Caco-2 (cell line): ENCODE measurements at regions not wholly inside any gene's neighbourhood (a gene's known extent, or its start where the extent isn't known, plus 50 kb on each side); places are given as distances from the start of the nearest gene placed in this dataset.

Experiments used
- BruUV-seq: library from RNA; stranded (reverse); fragments of 400-500 nt; replicated peaks from 2 replicates; lab custom pipeline; 2021; lab: Mats Ljungman, UMichigan
- CTCF ChIA-PET: fragments of 300-600 bp; sonication (Branson Sonifier 250); formaldehyde crosslinking; loops from one replicate; lab custom pipeline; 2022; ENCODE audit warnings: antibody characterized with exemption; lab: Charles Lee
- POLR2A ChIA-PET: fragments of 300-600 bp; sonication (Branson Sonifier 250); formaldehyde crosslinking; loops from one replicate; lab custom pipeline; 2022; ENCODE audit warnings: antibody characterized with exemption; lab: Charles Lee
- DNase-seq, 2 experiments: peaks; one replicate each; pipeline versions ENCODE4 v3.0.0 to v3.0.0-alpha.2; 2020 to 2022
- H3K27me3 ChIP-seq: replicated peaks from 2 replicates; pipeline ENCODE4 v1.6.0; 2011; ENCODE audit warnings: low read length; ENCODE audit not compliant: control insufficient read depth, insufficient read depth
- H3K36me3 ChIP-seq: 2 replicates; pipeline ENCODE4 v1.5.1; 2011; ENCODE audit warnings: low read length; ENCODE audit not compliant: control insufficient read depth, insufficient read depth
- H3K4me1 ChIP-seq: fragments of 250-450 bp; sonication (Bioruptor Pico); 2 replicates; pipeline ENCODE4 v1.5.1; 2020; ENCODE audit warnings: mild to moderate bottlenecking
- H3K4me3 ChIP-seq: 2 replicates; pipeline ENCODE4 v1.5.1; 2011; ENCODE audit warnings: low read depth, mild to moderate bottlenecking, control low read depth, low read length
- H3K9me3 ChIP-seq: fragments of 250-450 bp; sonication (Bioruptor Pico); 2 replicates; pipeline ENCODE4 v1.5.1; 2020; ENCODE audit warnings: mild to moderate bottlenecking, moderate library complexity
- H3K27ac Mint-ChIP-seq: one replicate; pipeline ENCODE4 v1.8.0; 2022; ENCODE audit warnings: mixed read lengths; ENCODE audit not compliant: unreplicated experiment
- H3K27me3 Mint-ChIP-seq: one replicate; pipeline ENCODE4 v1.8.0; 2022; ENCODE audit warnings: mixed read lengths; ENCODE audit not compliant: insufficient read depth, unreplicated experiment
- H3K36me3 Mint-ChIP-seq: one replicate; pipeline ENCODE4 v1.8.0; 2022; ENCODE audit warnings: mild to moderate bottlenecking, mixed read lengths; ENCODE audit not compliant: insufficient read depth, unreplicated experiment
- H3K4me1 Mint-ChIP-seq: one replicate; pipeline ENCODE4 v1.8.0; 2022; ENCODE audit warnings: low read depth, mixed read lengths; ENCODE audit not compliant: unreplicated experiment
- H3K4me3 Mint-ChIP-seq: one replicate; pipeline ENCODE4 v1.8.0; 2022; ENCODE audit warnings: mild to moderate bottlenecking, moderate library complexity, mixed read lengths; ENCODE audit not compliant: unreplicated experiment
- H3K9me3 Mint-ChIP-seq: one replicate; pipeline ENCODE4 v1.8.0; 2022; ENCODE audit warnings: mixed read lengths; ENCODE audit not compliant: unreplicated experiment
- CTCF ChIP-seq, 2 experiments: fragments of 200-600 bp in 1 of 2; IDR thresholded peaks; 1 replicate in 1 of 2; 2 replicates in 1 of 2; pipeline versions ENCODE4 v1.5.1 to v1.8.0; 2011 to 2022; ENCODE audit warnings: antibody characterized with exemption in 1 of 2, control low read depth in 1 of 2, inconsistent platforms in 1 of 2, low read depth in 1 of 2, low read length in 1 of 2, mild to moderate bottlenecking in 1 of 2, moderate library complexity in 1 of 2; ENCODE audit not compliant: insufficient read depth in 1 of 2, severe bottlenecking in 1 of 2, unreplicated experiment in 1 of 2
- intact Hi-C: fragments of 100-400 bp; cut with micrococcal nuclease; formaldehyde crosslinking; loops from one replicate; pipeline ENCODE4 v1.10.0; 2022; ENCODE audit not compliant: unreplicated experiment

- H3K36me3 ChIP-seq: no peaks in the 10 kb centered on the region
- CTCF ChIA-PET: no interaction called here
- no peak for TF ChIP-seq CTCF (IDR thresholded peaks at IDR 0.05; ENCODE audit: insufficient read depth in 1 of 2, low read depth in 1 of 2, low read length in 1 of 2, severe bottlenecking in 1 of 2, unreplicated experiment in 1 of 2)
- Mint-ChIP-seq H3K36me3 (no peaks in the 10 kb centered on the region), H3K9me3 (peaks cover 6% of the 10 kb centered on the region), H3K27ac (no peak overlapping the region), H3K4me3 (no peak overlapping the region), H3K27me3 (no peaks in the 10 kb centered on the region), H3K4me1 (no peaks in the 10 kb centered on the region)
- H3K9me3 ChIP-seq: no peaks in the 10 kb centered on the region
- POLR2A ChIA-PET: no interaction called here
- intact Hi-C loops: no loop called here
- no TSS peak for BruUV-seq
- no peaks in the 10 kb centered on the region for H3K4me1 ChIP-seq
- no peak overlapping the region for H3K4me3 ChIP-seq
- no peak for DNase-seq
- H3K27me3 ChIP-seq: no peaks in the 10 kb centered on the region
These were observed 1128.4 kb downstream of the ADGRL3 start for GRCh38 chr4:62328526-62328925.

DNA sequence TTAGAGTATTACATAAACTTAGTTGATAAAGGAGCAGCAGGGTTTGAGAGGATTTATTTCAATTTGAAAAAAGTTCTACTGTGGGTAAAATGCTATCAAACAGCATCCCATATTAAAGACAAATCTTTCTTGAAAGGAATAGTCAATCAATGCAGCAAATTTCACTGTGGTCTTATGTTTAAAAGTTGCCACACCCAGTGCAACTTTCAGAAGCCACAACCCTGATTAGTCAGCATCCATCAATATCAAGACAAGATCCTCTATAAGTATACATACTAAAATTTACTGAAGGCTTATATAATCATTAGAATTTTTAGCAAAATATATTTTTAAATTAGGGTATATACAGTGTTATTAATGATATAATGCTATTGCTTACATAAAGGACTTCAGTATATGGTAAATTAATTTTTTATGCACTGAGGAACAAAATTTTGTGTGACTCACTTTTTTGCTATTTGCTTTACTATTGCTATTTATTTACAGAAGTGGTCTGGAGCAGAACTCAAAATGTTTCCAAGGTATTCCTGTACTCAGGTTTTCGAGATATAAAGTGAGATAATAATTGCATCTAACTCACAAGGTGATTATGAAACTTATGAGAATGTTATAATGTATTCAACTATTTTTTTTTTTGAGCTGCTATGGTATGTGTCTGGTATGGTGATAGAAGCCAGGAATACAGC is 1127.6 kb downstream of the ADGRL3 start:
- no peak for DNase-seq
- intact Hi-C loops: no loop called here
- Mint-ChIP-seq H3K9me3 (peaks cover 6% of the 10 kb centered on the region), H3K36me3 (no peaks in the 10 kb centered on the region), H3K27me3 (no peaks in the 10 kb centered on the region), H3K4me3 (no peak overlapping the region), H3K27ac (no peak overlapping the region), H3K4me1 (no peaks in the 10 kb centered on the region)
- ChIA-PET CTCF (no interaction called here), POLR2A (interaction anchor here (0.6 kb wide), 1 partner anchor 303 kb away, joined by 13 read pairs; no protein-coding TSS in a partner anchor)
- Histone ChIP-seq H3K36me3 (no peaks in the 10 kb centered on the region), H3K27me3 (no peaks in the 10 kb centered on the region), H3K4me1 (no peaks in the 10 kb centered on the region), H3K9me3 (no peaks in the 10 kb centered on the region), H3K4me3 (no peak overlapping the region)
- no peak for TF ChIP-seq CTCF (IDR thresholded peaks at IDR 0.05; ENCODE audit: insufficient read depth in 1 of 2, low read depth in 1 of 2, low read length in 1 of 2, severe bottlenecking in 1 of 2, unreplicated experiment in 1 of 2)
- no TSS peak for BruUV-seq

DNA sequence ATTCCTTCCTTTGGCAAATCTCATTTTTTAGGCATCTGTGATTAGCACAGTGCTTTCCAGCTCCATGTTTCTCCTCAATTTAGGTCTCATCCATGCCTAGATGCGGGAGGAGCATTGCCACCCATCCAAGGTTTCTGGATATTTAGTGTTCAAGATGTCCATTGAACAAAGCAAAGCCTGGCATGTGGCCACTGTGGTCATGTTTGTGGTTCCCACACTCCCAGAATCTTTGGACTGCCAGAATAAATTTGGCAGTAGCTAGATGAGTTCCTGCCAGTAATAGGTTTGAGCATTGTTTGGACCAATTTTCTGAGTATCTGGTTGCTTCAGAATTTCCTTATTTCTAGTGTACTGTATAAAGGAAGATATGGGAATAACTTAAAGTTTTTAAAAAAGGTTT is 1124.1 kb downstream of the ADGRL3 start:
- Histone ChIP-seq H3K36me3 (no peaks in the 10 kb centered on the region), H3K4me1 (no peaks in the 10 kb centered on the region), H3K4me3 (no peak overlapping the region), H3K9me3 (no peaks in the 10 kb centered on the region), H3K27me3 (no peaks in the 10 kb centered on the region)
- ChIA-PET CTCF (no interaction called here), POLR2A (no interaction called here)
- no TSS peak for BruUV-seq
- TF ChIP-seq CTCF (IDR thresholded peaks at IDR 0.05; ENCODE audit: insufficient read depth in 1 of 2, low read depth in 1 of 2, low read length in 1 of 2, severe bottlenecking in 1 of 2, unreplicated experiment in 1 of 2): no peak
- H3K36me3 Mint-ChIP-seq: no peaks in the 10 kb centered on the region
- H3K27ac Mint-ChIP-seq: no peak overlapping the region
- DNase-seq: no peak
- no peak overlapping the region for H3K4me3 Mint-ChIP-seq
- peaks cover 6% of the 10 kb centered on the region for H3K9me3 Mint-ChIP-seq
- intact Hi-C loops: no loop called here
- H3K4me1 Mint-ChIP-seq: no peaks in the 10 kb centered on the region
- H3K27me3 Mint-ChIP-seq: no peaks in the 10 kb centered on the region
